ENCODE measurements at regions not wholly inside any gene's neighbourhood (a gene's known extent, or its start where the extent isn't known, plus 50 kb on each side); places are given as distances from the start of the nearest gene placed in this dataset.
"Not testable (repeated sequence)": the region's sequence is repeated elsewhere in the genome, so short reads cannot be mapped to it uniquely, and the experiment has no call there.

GRCh38 chr1:223029985-223030769, 112.9 kb downstream of the TLR5 start:
- peak; percentile 87 to 89 for DNase-seq

GRCh38 chr1:223030871-223031400, 112.1 kb downstream of the TLR5 start:
- DNase-seq: peak; percentile 30 to 43

GRCh38 chr1:223031733-223032601, 111.1 kb downstream of the TLR5 start:
- no peak for DNase-seq

- no peak for DNase-seq
Observed at GRCh38 chr1:223033658-223034057, 109.4 kb downstream of the TLR5 start.

GRCh38 chr1:223034270-223034798, 108.7 kb downstream of the TLR5 start:
- no peak for DNase-seq

- DNase-seq: no peak
Observed at GRCh38 chr1:223035724-223036478, 107.1 kb downstream of the TLR5 start.

GRCh38 chr1:223036479-223036845, 106.6 kb downstream of the TLR5 start:
- DNase-seq: no peak

GRCh38 chr1:223037845-223038244, 105.2 kb downstream of the TLR5 start:
- no peak for DNase-seq

- DNase-seq: no peak
Observed at GRCh38 chr1:223038288-223039006, 104.6 kb downstream of the TLR5 start.

- DNase-seq: no peak
Observed at GRCh38 chr1:223039990-223040389, 103.1 kb downstream of the TLR5 start.

GRCh38 chr1:223041481-223041880, 101.6 kb downstream of the TLR5 start:
- DNase-seq: no peak

- DNase-seq: no peak
Observed at GRCh38 chr1:223045164-223045957, 97.7 kb downstream of the TLR5 start.

GRCh38 chr1:223046011-223046410, 97.0 kb downstream of the TLR5 start:
- DNase-seq: no peak

GRCh38 chr1:223046463-223046862, 96.6 kb downstream of the TLR5 start:
- not testable (repeated sequence) for DNase-seq

- no peak for DNase-seq
Observed at GRCh38 chr1:223048026-223048425, 95.0 kb downstream of the TLR5 start.

- no peak for DNase-seq
Observed at GRCh38 chr1:223052462-223052861, 90.6 kb downstream of the TLR5 start.

- no peak for DNase-seq
Observed at GRCh38 chr1:223052931-223053330, 90.1 kb downstream of the TLR5 start.

- DNase-seq: no peak
Observed at GRCh38 chr1:223056802-223057201, 86.2 kb downstream of the TLR5 start.

- DNase-seq: no peak
Observed at GRCh38 chr1:223057569-223058093, 85.4 kb downstream of the TLR5 start.
